ENCODE measurements at regions not wholly inside any gene's neighbourhood (a gene's known extent, or its start where the extent isn't known, plus 50 kb on each side); places are given as distances from the start of the nearest gene placed in this dataset.

- no peak for FAIRE-seq
- RAD21 ChIA-PET (ENCODE audit: unreplicated experiment): no interaction called here
- 0% methylated on average over 2 of the region's 2 CpGs for whole genome bisulfite sequencing (ENCODE audit: insufficient coverage, insufficient replicate concordance, low lambda C conversion rate, missing lambda C conversion rate)
Observed at GRCh38 chr7:46279290-46279689, 358.2 kb upstream of the IGFBP3 start.

More at GRCh38 chr7:46279290-46279689, 358.2 kb upstream of the IGFBP3 start:
- Histone ChIP-seq H2AFZ (ENCODE audit: control insufficient read depth, low read depth, low read length) (no peak overlapping the region), H4K20me1 (ENCODE audit: control insufficient read depth, insufficient read depth) (no peaks in the 10 kb centered on the region), H3K27me3 (replicated peaks in 1 of 2; ENCODE audit: control insufficient read depth in 2 of 2, insufficient read depth in 2 of 2, low read length in 1 of 2) (no peaks in the 10 kb centered on the region), H3K4me3 (no peak overlapping the region), H3K36me3 (ENCODE audit: control insufficient read depth in 2 of 2, insufficient read depth in 2 of 2, low read length in 1 of 2) (no peaks in the 10 kb centered on the region), H3K9ac (ENCODE audit: control insufficient read depth, insufficient read depth, low read length) (no peak overlapping the region), H3K4me2 (ENCODE audit: control insufficient read depth, insufficient read depth) (no peak overlapping the region), H3K9me3 (replicated peaks; ENCODE audit: control insufficient read depth, insufficient read depth, low read length) (no peaks in the 10 kb centered on the region), H3K4me1 (ENCODE audit: control insufficient read depth, insufficient read depth, low read length) (no peaks in the 10 kb centered on the region), H3K79me2 (ENCODE audit: control insufficient read depth, insufficient read depth, low read length) (no peaks in the 10 kb centered on the region), H3K27ac (ENCODE audit: control insufficient read depth, insufficient read depth) (no peak overlapping the region)
- DNase-seq (ENCODE audit: low read depth, low spot score) (no peak), ATAC-seq (no peak)
- CTCF ChIA-PET: no interaction called here
- no TSS peak for BruUV-seq (replicated peaks)
- in situ Hi-C loops (cut with MboI) (no loop called here), intact Hi-C loops (cut with micrococcal nuclease; ENCODE audit: unreplicated experiment) (no loop called here)
- POLR2A ChIA-PET: interaction anchor here (0.6 kb wide), 4 partner anchors 11 to 292 kb away, joined by 3 to 4 read pairs (median 4); no protein-coding TSS in a partner anchor
- SMC1A ChIA-PET (ENCODE audit: uncharacterized antibody, unreplicated experiment): interaction anchor here (0.7 to 8.9 kb wide), 3 partner anchors 10 to 71 kb away, joined by 3 to 64 read pairs (median 3); no protein-coding TSS in a partner anchor
- TF ChIP-seq EED (IDR thresholded peaks at IDR 0.05; ENCODE audit: low read depth): no peak
- TF ChIP-seq ZNF24 (IDR thresholded peaks at IDR 0.05): no peak
- no peak for TF ChIP-seq PAX5 (IDR thresholded peaks at IDR 0.05; ENCODE audit: borderline replicate concordance, low read depth, low read length)
- no peak for TF ChIP-seq ZBTB4 (CRISPR knock-in tag; IDR thresholded peaks at IDR 0.05)
- TF ChIP-seq CBX3 (IDR thresholded peaks at IDR 0.05; ENCODE audit: borderline replicate concordance, low read depth): no peak
- no peak for TF ChIP-seq TCF7 (IDR thresholded peaks at IDR 0.05; ENCODE audit: borderline replicate concordance)
- TF ChIP-seq EGR1 (IDR thresholded peaks at IDR 0.05; ENCODE audit: borderline replicate concordance in 1 of 2, low read depth in 2 of 2, low read length in 2 of 2): no peak
- TF ChIP-seq ZSCAN29 (IDR thresholded peaks at IDR 0.05): no peak
- TF ChIP-seq ETV6 (conservative IDR thresholded peaks at IDR 0.05 in 1 of 2, IDR thresholded peaks at IDR 0.05 in 1 of 2; ENCODE audit: borderline replicate concordance in 1 of 2, low read depth in 1 of 2): no peak
- no peak for TF ChIP-seq CHD4 (IDR thresholded peaks at IDR 0.05)
- no peak for TF ChIP-seq ATF2 (IDR thresholded peaks at IDR 0.05; ENCODE audit: low read length)
- TF ChIP-seq MXI1 (IDR thresholded peaks at IDR 0.05; ENCODE audit: low read depth, low read length): no peak
- no peak for TF ChIP-seq TAF1 (IDR thresholded peaks at IDR 0.05; ENCODE audit: borderline replicate concordance, low read depth, low read length)
- TF ChIP-seq HDAC6 (IDR thresholded peaks at IDR 0.05; ENCODE audit: unreplicated experiment): no peak
- TF ChIP-seq IKZF1 (conservative IDR thresholded peaks at IDR 0.05): no peak
